GM23248 (cell line): ENCODE measurements at regions not wholly inside any gene's neighbourhood (a gene's known extent, or its start where the extent isn't known, plus 50 kb on each side); places are given as distances from the start of the nearest gene placed in this dataset.
"Not testable (repeated sequence)": the region's sequence is repeated elsewhere in the genome, so short reads cannot be mapped to it uniquely, and the experiment has no call there.

Experiments used
- DNase-seq: peaks from one replicate; pipeline ENCODE4 v3.0.0-alpha.2; 2015
- H2AFZ ChIP-seq: fragments of 200-600 bp; sonication (generic); 2 replicates; pipeline ENCODE4 v1.6.1; 2016; ENCODE audit warnings: antibody characterized with exemption
- H3F3A ChIP-seq: fragments of 200-600 bp; sonication (generic); 2 replicates; pipeline ENCODE4 v1.6.1; 2016; ENCODE audit warnings: mild to moderate bottlenecking, antibody characterized with exemption, mixed run types; ENCODE audit not compliant: insufficient read depth
- H3K27ac ChIP-seq: fragments of 200-600 bp; sonication (generic); 2 replicates; pipeline ENCODE4 v1.5.1; 2016; ENCODE audit warnings: mild to moderate bottlenecking
- H3K27me3 ChIP-seq: fragments of 200-600 bp; sonication (generic); replicated peaks from 2 replicates; pipeline ENCODE4 v1.6.1; 2016; ENCODE audit warnings: mild to moderate bottlenecking; ENCODE audit not compliant: insufficient read depth
- H3K36me3 ChIP-seq: fragments of 200-600 bp; sonication (generic); 2 replicates; pipeline ENCODE4 v1.6.1; 2016; ENCODE audit warnings: low read depth, mild to moderate bottlenecking
- H3K4me1 ChIP-seq: fragments of 200-600 bp; sonication (generic); 2 replicates; pipeline ENCODE4 v1.6.1; 2016; ENCODE audit warnings: mild to moderate bottlenecking; ENCODE audit not compliant: insufficient read depth
- H3K4me2 ChIP-seq: fragments of 200-600 bp; sonication (generic); one replicate; pipeline ENCODE4 v1.6.1; 2016; ENCODE audit warnings: mild to moderate bottlenecking; ENCODE audit not compliant: unreplicated experiment
- H3K4me3 ChIP-seq: fragments of 200-600 bp; sonication (generic); 2 replicates; pipeline ENCODE4 v1.5.1; 2016; ENCODE audit warnings: mild to moderate bottlenecking
- H3K79me2 ChIP-seq: fragments of 200-600 bp; sonication (generic); 2 replicates; pipeline ENCODE4 v1.6.1; 2016; ENCODE audit warnings: mild to moderate bottlenecking; ENCODE audit not compliant: insufficient read depth
- H3K9ac ChIP-seq: fragments of 200-600 bp; sonication (generic); 2 replicates; pipeline ENCODE4 v1.6.1; 2016; ENCODE audit warnings: mild to moderate bottlenecking
- H3K9me2 ChIP-seq: fragments of 200-600 bp; sonication (generic); 2 replicates; pipeline ENCODE4 v1.6.1; 2016; ENCODE audit warnings: mixed run types, mild to moderate bottlenecking, moderate library complexity; ENCODE audit not compliant: insufficient read depth
- H3K9me3 ChIP-seq: fragments of 200-600 bp; sonication (generic); one replicate; pipeline ENCODE4 v1.6.1; 2017; ENCODE audit warnings: low read depth
- H4K20me1 ChIP-seq: fragments of 200-600 bp; sonication (generic); 2 replicates; pipeline ENCODE4 v1.6.0; 2016; ENCODE audit not compliant: insufficient read depth
- EZH2 ChIP-seq: fragments of 200-600 bp; sonication (generic); IDR thresholded peaks from 2 replicates; pipeline ENCODE4 v1.6.1; 2018; ENCODE audit warnings: antibody characterized with exemption, mild to moderate bottlenecking; ENCODE audit not compliant: insufficient read depth, poor library complexity, severe bottlenecking
- EZH2phosphoT487 ChIP-seq: fragments of 200-600 bp; sonication (generic); IDR thresholded peaks from 2 replicates; pipeline ENCODE4 v1.6.1; 2018; ENCODE audit warnings: antibody characterized with exemption, moderate library complexity, mild to moderate bottlenecking, low read depth; ENCODE audit not compliant: insufficient read depth
- WGBS, 2 experiments: methylation state at CpG; one replicate each; pipeline ENCODE4 v1.1.6; 2015 to 2017; ENCODE audit warnings: low lambda C conversion rate in 2 of 2, low coverage in 1 of 2; ENCODE audit errors: missing lambda C conversion rate in 2 of 2; 5-methylcytosine and 5-hydroxymethylcytosine counted together
- in situ Hi-C: fragments of 300-500 bp; cut with MboI; formaldehyde crosslinking; loops from 2 replicates; pipeline ENCODE4 v1.15.0; 2020

DNA sequence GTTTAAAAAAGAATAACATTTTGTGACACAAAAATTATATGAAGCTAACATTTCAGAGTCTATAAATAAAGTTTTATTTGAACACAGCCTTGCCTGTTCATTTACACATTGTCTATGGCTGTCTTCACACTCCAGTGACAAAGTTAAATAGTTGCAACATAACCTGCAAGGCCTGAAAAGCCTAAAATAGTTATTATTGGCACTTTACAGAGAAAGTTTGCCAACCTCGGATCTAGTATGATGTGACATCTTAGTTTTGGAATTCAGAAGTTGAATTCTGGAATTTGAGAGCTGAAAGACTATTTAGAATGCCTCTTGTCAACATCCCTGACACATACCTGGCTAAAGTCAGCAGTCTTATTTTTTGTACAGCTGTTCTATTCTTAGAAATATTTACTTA lies 68.3 kb downstream of the DYRK2 start:
- DNase-seq, result peak; percentile 74

DNA sequence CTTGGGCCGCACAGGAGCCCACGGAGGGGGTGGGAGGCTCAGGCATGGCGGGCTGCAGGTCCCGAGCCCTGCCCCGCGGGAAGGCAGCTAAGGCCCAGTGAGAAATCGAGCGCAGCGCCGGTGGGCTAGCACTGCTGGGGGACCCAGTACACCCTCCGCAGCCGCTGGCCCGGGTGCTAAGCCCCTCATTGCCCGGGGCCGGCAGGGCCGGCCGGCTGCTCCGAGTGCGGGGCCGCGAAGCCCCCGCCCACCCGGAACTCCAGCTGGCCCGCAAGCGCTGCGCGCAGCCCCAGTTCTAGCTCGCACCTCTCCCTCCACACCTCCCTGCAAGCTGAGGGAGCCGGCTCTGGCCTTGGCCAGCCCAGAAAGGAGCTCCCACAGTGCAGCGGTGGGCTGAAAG lies 70.8 kb downstream of the DYRK2 start:
- in situ Hi-C loops, H3K79me2 ChIP-seq, DNase-seq, H3K27ac ChIP-seq, H3K27me3 ChIP-seq, H3K4me3 ChIP-seq, H3K36me3 ChIP-seq, H4K20me1 ChIP-seq, H3K9me3 ChIP-seq, H3K9ac ChIP-seq, H2AFZ ChIP-seq, H3K9me2 ChIP-seq, H3K4me2 ChIP-seq: not testable (repeated sequence)
- Histone ChIP-seq H3F3A (peaks cover 19% of the 10 kb centered on the region), H3K4me1 (peaks cover 21% of the 10 kb centered on the region)
- WGBS, 2 experiments, result 82% methylated on average over 6 to 30 of the region's 30 CpGs

More for the DNA sequence above, 68.3 kb downstream of the DYRK2 start:
- Histone ChIP-seq H3K9me3 (no peaks in the 10 kb centered on the region), H3K4me3 (no peak overlapping the region), H3K4me2 (no peak overlapping the region), H3K36me3 (no peaks in the 10 kb centered on the region), H3K9ac (no peak overlapping the region), H4K20me1 (no peaks in the 10 kb centered on the region), H3K79me2 (no peaks in the 10 kb centered on the region), H3F3A (peaks cover 19% of the 10 kb centered on the region), H3K27ac (peak overlapping the region; percentile 16; the same call in 1 of the 2 replicates), H3K9me2 (no peaks in the 10 kb centered on the region), H3K4me1 (peaks cover 21% of the 10 kb centered on the region), H3K27me3 (no peaks in the 10 kb centered on the region), H2AFZ (no peak overlapping the region)
- TF ChIP-seq EZH2 (no peak), EZH2phosphoT487 (no peak)
- WGBS, 2 experiments, result 0 to 8% methylated on average over 1 of the region's 1 CpG
- in situ Hi-C loops, result no loop called here

GRCh38 chr12:67720351-67720856 lies 71.9 kb downstream of the DYRK2 start:
- no peaks in the 10 kb centered on the region for H3K9me3 ChIP-seq
- H3K79me2 ChIP-seq, result no peaks in the 10 kb centered on the region
- peaks cover 19% of the 10 kb centered on the region for H3F3A ChIP-seq
- H3K36me3 ChIP-seq, result no peaks in the 10 kb centered on the region
- no peak overlapping the region for H3K27ac ChIP-seq
- H3K4me3 ChIP-seq, result no peak overlapping the region
- H3K9me2 ChIP-seq, result no peaks in the 10 kb centered on the region
- DNase-seq, result peak; percentile 35
- no peak overlapping the region for H3K9ac ChIP-seq
- H4K20me1 ChIP-seq, result no peaks in the 10 kb centered on the region
- 60 to 72% methylated on average over 3 of the region's 3 CpGs for WGBS, 2 experiments
- peaks cover 14% of the 10 kb centered on the region for H3K4me1 ChIP-seq
- H3K27me3 ChIP-seq, result no peaks in the 10 kb centered on the region
- no peak overlapping the region for H2AFZ ChIP-seq
- TF ChIP-seq EZH2phosphoT487 (no peak), EZH2 (no peak)
- H3K4me2 ChIP-seq, result no peak overlapping the region
- in situ Hi-C loops, result no loop called here

DNA sequence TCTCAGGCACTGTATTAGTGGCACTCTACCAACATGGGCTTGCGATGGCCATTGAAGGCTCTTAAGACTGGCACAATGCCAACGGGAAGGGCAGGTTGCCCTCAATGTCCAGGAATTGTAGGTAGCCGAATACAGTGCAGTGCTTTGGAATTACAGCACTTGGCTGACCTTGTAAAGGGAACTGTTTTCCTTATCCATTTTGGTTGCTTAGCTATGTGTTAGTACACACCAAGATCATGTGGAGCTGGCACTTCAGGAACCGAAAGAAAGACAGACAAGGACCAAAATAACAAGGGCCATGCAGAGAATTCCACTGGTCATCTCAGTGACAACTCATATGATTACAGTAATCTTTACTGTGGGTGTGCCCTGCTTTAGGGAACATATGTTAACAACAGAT lies 72.7 kb downstream of the DYRK2 start:
- Histone ChIP-seq H3K4me1 (peaks cover 11% of the 10 kb centered on the region), H3K79me2 (no peaks in the 10 kb centered on the region), H3K9me3 (no peaks in the 10 kb centered on the region), H3K27ac (no peak overlapping the region), H3K27me3 (no peaks in the 10 kb centered on the region), H2AFZ (no peak overlapping the region), H3K9ac (no peak overlapping the region), H3F3A (peaks cover 15% of the 10 kb centered on the region), H3K4me3 (no peak overlapping the region), H3K4me2 (no peak overlapping the region), H4K20me1 (no peaks in the 10 kb centered on the region), H3K9me2 (no peaks in the 10 kb centered on the region), H3K36me3 (no peaks in the 10 kb centered on the region)
- in situ Hi-C loops, result no loop called here
- peak; percentile 38 for DNase-seq
- TF ChIP-seq EZH2, result no peak
- no peak for TF ChIP-seq EZH2phosphoT487
- WGBS, 2 experiments, result 42 to 46% methylated on average over 4 of the region's 4 CpGs

- Histone ChIP-seq H3K4me2 (no peak overlapping the region), H3K27ac (no peak overlapping the region)
- WGBS, 2 experiments, result 94 to 97% methylated on average over 1 of the region's 1 CpG
Measured at GRCh38 chr12:67722296-67722695, 73.8 kb downstream of the DYRK2 start.

More at GRCh38 chr12:67722296-67722695, 73.8 kb downstream of the DYRK2 start:
- H3K36me3 ChIP-seq, result no peaks in the 10 kb centered on the region
- H4K20me1 ChIP-seq, result no peaks in the 10 kb centered on the region
- no peak for DNase-seq
- H3K4me3 ChIP-seq, result no peak overlapping the region
- H3K27me3 ChIP-seq, result no peaks in the 10 kb centered on the region
- peaks cover under 1% of the 10 kb centered on the region for H3K4me1 ChIP-seq
- no peaks in the 10 kb centered on the region for H3K9me2 ChIP-seq
- H3K9ac ChIP-seq, result no peak overlapping the region
- no peak for TF ChIP-seq EZH2phosphoT487
- H3K79me2 ChIP-seq, result no peaks in the 10 kb centered on the region
- no peak overlapping the region for H2AFZ ChIP-seq
- peaks cover 6% of the 10 kb centered on the region for H3F3A ChIP-seq
- H3K9me3 ChIP-seq, result no peaks in the 10 kb centered on the region
- in situ Hi-C loops, result no loop called here
